ENCODE measurements at regions not wholly inside any gene's neighbourhood (a gene's known extent, or its start where the extent isn't known, plus 50 kb on each side); places are given as distances from the start of the nearest gene placed in this dataset.

- TF ChIP-seq POLR2A (IDR thresholded peaks at IDR 0.05; ENCODE audit: low read depth, low read length) = no peak
- no peak for TF ChIP-seq EZH2 (IDR thresholded peaks at IDR 0.05; ENCODE audit: borderline replicate concordance, low read depth, low read length, severe bottlenecking)
- TF ChIP-seq CTCF (IDR thresholded peaks at IDR 0.05; ENCODE audit: extremely low read depth in 1 of 2, insufficient read depth in 1 of 2, low read depth in 1 of 2, low read length in 2 of 2) = no peak
- TF ChIP-seq MYC (IDR thresholded peaks at IDR 0.05; ENCODE audit: low read depth, low read length) = no peak
- no peak for TF ChIP-seq JUN (IDR thresholded peaks at IDR 0.05; ENCODE audit: borderline replicate concordance, insufficient read depth, insufficient read length, low read depth)
Measured at GRCh38 chr2:199527071-199527470, 69.3 kb upstream of the SATB2 start.

Measured in endothelial cell of umbilical vein (primary cell).